Activated T-helper 1 cell treated with anti-CD3 and anti-CD28 coated beads, Interleukin-2, amount 50 U/mL, for 16 hours (primary cell): ENCODE measurements at regions not wholly inside any gene's neighbourhood (a gene's known extent, or its start where the extent isn't known, plus 50 kb on each side); places are given as distances from the start of the nearest gene placed in this dataset.
"Not testable (repeated sequence)": the region's sequence is repeated elsewhere in the genome, so short reads cannot be mapped to it uniquely, and the experiment has no call there.

Experiments used
- DNase-seq, 2 donors: peaks; one replicate each; pipeline ENCODE4 v3.0.0-alpha.2; 2020; ENCODE audit warnings: low read depth in 1 of 2, low spot score in 1 of 2

- DNase-seq, result no peak
Observed at GRCh38 chr9:31467075-31467474, 917.4 kb upstream of the ACO1 start.

- no peak for DNase-seq
Observed at GRCh38 chr9:31470051-31470450, 914.4 kb upstream of the ACO1 start.

GRCh38 chr9:31471010-31471409, 913.4 kb upstream of the ACO1 start:
- no peak for DNase-seq

GRCh38 chr9:31486630-31487029, 897.8 kb upstream of the ACO1 start:
- DNase-seq, result no peak

- DNase-seq, result no peak
Observed at GRCh38 chr9:31490551-31491106, 893.8 kb upstream of the ACO1 start.

- no peak for DNase-seq
Observed at GRCh38 chr9:31492229-31492628, 892.2 kb upstream of the ACO1 start.

GRCh38 chr9:31500422-31500821, 884.0 kb upstream of the ACO1 start:
- no peak for DNase-seq

- DNase-seq, result no peak
Observed at GRCh38 chr9:31519011-31519410, 865.4 kb upstream of the ACO1 start.

GRCh38 chr9:31519424-31519823, 865.0 kb upstream of the ACO1 start:
- no peak for DNase-seq

- DNase-seq, result no peak
Observed at GRCh38 chr9:31519826-31520225, 864.6 kb upstream of the ACO1 start.

GRCh38 chr9:31520301-31521085, 864.0 kb upstream of the ACO1 start:
- no peak for DNase-seq

- no peak for DNase-seq
Observed at GRCh38 chr9:31535651-31536050, 848.8 kb upstream of the ACO1 start.

- no peak for DNase-seq
Observed at GRCh38 chr9:31536471-31536870, 848.0 kb upstream of the ACO1 start.

GRCh38 chr9:31541721-31542281, 842.6 kb upstream of the ACO1 start:
- DNase-seq, result no peak

GRCh38 chr9:31542384-31543055, 841.9 kb upstream of the ACO1 start:
- no peak for DNase-seq

GRCh38 chr9:31554941-31555340, 829.5 kb upstream of the ACO1 start:
- DNase-seq, result no peak

- no peak for DNase-seq
Observed at GRCh38 chr9:31556667-31557463, 827.6 kb upstream of the ACO1 start.

- not testable (repeated sequence) for DNase-seq
Observed at GRCh38 chr9:31572190-31572589, 812.3 kb upstream of the ACO1 start.

GRCh38 chr9:31573561-31573960, 810.9 kb upstream of the ACO1 start:
- DNase-seq, result no peak

- no peak for DNase-seq
Observed at GRCh38 chr9:31574006-31574765, 810.3 kb upstream of the ACO1 start.

GRCh38 chr9:31582071-31582470, 802.4 kb upstream of the ACO1 start:
- DNase-seq, result no peak
